IMR-90 (cell line): ENCODE measurements at regions not wholly inside any gene's neighbourhood (a gene's known extent, or its start where the extent isn't known, plus 50 kb on each side); places are given as distances from the start of the nearest gene placed in this dataset.

ENCODE experiments used
- ATAC-seq: fragments of 200-7000 bp; cut with Tn5 transposase; 2 replicates; pipeline ENCODE4 v1.9.1; 2020; ENCODE audit warnings: low read depth, mild to moderate bottlenecking, moderate library complexity
- BruUV-seq: library from RNA; stranded (reverse); fragments of 400-500 nt; replicated peaks from 2 replicates; lab custom pipeline; 2021; lab: Mats Ljungman, UMichigan
- CTCF ChIA-PET: fragments of 300-600 bp; formaldehyde crosslinking; extraction: SDS; loops from one replicate; lab custom pipeline; 2021; ENCODE audit warnings: antibody characterized with exemption; lab: Yijun Ruan, JAX
- POLR2A ChIA-PET: fragments of 300-600 bp; sonication (Branson Sonifier 250); formaldehyde crosslinking; loops from one replicate; lab custom pipeline; 2022; ENCODE audit warnings: antibody characterized with exemption; ENCODE audit not compliant: unreplicated experiment; lab: Charles Lee
- DNase-seq: peaks from one replicate; pipeline ENCODE4 v3.0.0; 2013
- H2AFZ ChIP-seq: replicated peaks from 2 replicates; pipeline ENCODE3; 2013; ENCODE audit warnings: low read length, mild to moderate bottlenecking; ENCODE audit not compliant: poor library complexity
- H2AK5ac ChIP-seq: 2 replicates; pipeline ENCODE4 v1.6.1; 2013; ENCODE audit warnings: low read depth, low read length, inconsistent platforms
- H2AK9ac ChIP-seq: replicated peaks from 2 replicates; pipeline ENCODE3; 2013; ENCODE audit warnings: mild to moderate bottlenecking, low read depth, low read length, moderate library complexity; ENCODE audit not compliant: poor library complexity
- H2BK120ac ChIP-seq: 2 replicates; pipeline ENCODE4 v1.6.1; 2013; ENCODE audit warnings: low read depth, low read length, inconsistent platforms
- H2BK15ac ChIP-seq: 3 replicates; pipeline ENCODE4 v1.6.1; 2013; ENCODE audit warnings: low read depth, low read length, inconsistent platforms
- H2BK20ac ChIP-seq: 2 replicates; pipeline ENCODE4 v1.6.1; 2013; ENCODE audit warnings: low read depth, mild to moderate bottlenecking, inconsistent platforms, low read length, moderate library complexity
- H2BK5ac ChIP-seq: 2 replicates; pipeline ENCODE4 v1.6.1; 2013; ENCODE audit warnings: mild to moderate bottlenecking, low read depth, low read length, inconsistent platforms; ENCODE audit not compliant: poor library complexity, severe bottlenecking
- H3K14ac ChIP-seq: replicated peaks from 2 replicates; pipeline ENCODE4 v1.6.1; 2013; ENCODE audit warnings: low read depth, low read length, inconsistent platforms
- H3K18ac ChIP-seq: 2 replicates; pipeline ENCODE4 v1.6.1; 2013; ENCODE audit warnings: low read depth, low read length, control low read depth
- H3K23ac ChIP-seq: 2 replicates; pipeline ENCODE4 v1.6.1; 2013; ENCODE audit warnings: low read depth, low read length, inconsistent platforms
- H3K27ac ChIP-seq: 2 replicates; pipeline ENCODE4 v1.5.1; 2013; ENCODE audit warnings: mild to moderate bottlenecking, control low read depth, low read length; ENCODE audit not compliant: insufficient read depth
- H3K27me3 ChIP-seq: 2 replicates; pipeline ENCODE4 v1.6.1; 2013; ENCODE audit warnings: low read length; ENCODE audit not compliant: control insufficient read depth, insufficient read depth
- H3K36me3 ChIP-seq: 2 replicates; pipeline ENCODE4 v1.6.1; 2013; ENCODE audit warnings: low read length, mixed read lengths; ENCODE audit not compliant: control insufficient read depth, insufficient read depth
- H3K4ac ChIP-seq: 2 replicates; pipeline ENCODE4 v1.6.1; 2013; ENCODE audit warnings: low read depth, low read length, inconsistent platforms
- H3K4me1 ChIP-seq: 2 replicates; pipeline ENCODE4 v1.6.1; 2013; ENCODE audit warnings: low read length, mixed read lengths; ENCODE audit not compliant: control insufficient read depth, insufficient read depth
- H3K4me2 ChIP-seq: 2 replicates; pipeline ENCODE4 v1.6.1; 2013; ENCODE audit warnings: low read depth, mild to moderate bottlenecking, control low read depth, low read length, moderate library complexity
- H3K4me3 ChIP-seq: 2 replicates; pipeline ENCODE4 v1.5.1; 2013; ENCODE audit warnings: low read depth, mild to moderate bottlenecking, control low read depth, low read length, moderate library complexity; ENCODE audit not compliant: insufficient read depth
- H3K56ac ChIP-seq: 2 replicates; pipeline ENCODE4 v1.6.1; 2013; ENCODE audit warnings: low read length, inconsistent platforms; ENCODE audit not compliant: insufficient read depth; ENCODE audit errors: extremely low read depth
- H3K79me1 ChIP-seq, 2 experiments: 2 replicates each; pipeline ENCODE4 v1.6.1; 2013; ENCODE audit warnings: low read length in 2 of 2, inconsistent platforms in 1 of 2, low read depth in 1 of 2
- H3K9ac ChIP-seq: 2 replicates; pipeline ENCODE4 v1.6.1; 2013; ENCODE audit warnings: low read depth, low read length, control low read depth
- H3K9me1 ChIP-seq: 2 replicates; pipeline ENCODE4 v1.6.1; 2013; ENCODE audit warnings: low read length, inconsistent platforms; ENCODE audit not compliant: insufficient read depth
- H3K9me3 ChIP-seq: 2 replicates; pipeline ENCODE4 v1.6.1; 2013; ENCODE audit warnings: low read length; ENCODE audit not compliant: control insufficient read depth, insufficient read depth
- H4K20me1 ChIP-seq: 2 replicates; pipeline ENCODE4 v1.6.1; 2013; ENCODE audit warnings: low read length, inconsistent platforms; ENCODE audit not compliant: insufficient read depth
- H4K5ac ChIP-seq: 2 replicates; pipeline ENCODE4 v1.6.1; 2013; ENCODE audit warnings: mild to moderate bottlenecking, low read depth, low read length, control low read depth
- H4K8ac ChIP-seq, 2 experiments: 2 replicates each; pipeline ENCODE4 v1.6.1; 2013; ENCODE audit warnings: low read depth in 2 of 2, low read length in 2 of 2, control low read depth in 1 of 2, inconsistent platforms in 1 of 2
- H4K91ac ChIP-seq: 2 replicates; pipeline ENCODE4 v1.6.1; 2013; ENCODE audit warnings: low read depth, low read length, inconsistent platforms; ENCODE audit not compliant: insufficient read depth
- BHLHE40 ChIP-seq: fragments of 150-350 bp; IDR thresholded peaks from 2 replicates; pipeline ENCODE4 v1.6.1; 2016; ENCODE audit warnings: mild to moderate bottlenecking, low read depth, low read length
- ELK1 ChIP-seq: fragments of 150-350 bp; IDR thresholded peaks from 2 replicates; pipeline ENCODE4 v1.6.1; 2016; ENCODE audit warnings: low read depth, mild to moderate bottlenecking, low read length, moderate library complexity, borderline replicate concordance
- MAFK ChIP-seq: IDR thresholded peaks from 2 replicates; pipeline ENCODE4 v1.6.1; 2012; ENCODE audit warnings: low read depth, low read length, improper control_type of control experiment
- MXI1 ChIP-seq: IDR thresholded peaks from 2 replicates; pipeline ENCODE4 v1.6.1; 2012; ENCODE audit warnings: low read depth, mild to moderate bottlenecking, low read length, moderate library complexity, borderline replicate concordance
- NFE2L2 ChIP-seq: fragments of 150-350 bp; IDR thresholded peaks from 2 replicates; pipeline ENCODE4 v1.6.1; 2016; ENCODE audit warnings: low read depth, mild to moderate bottlenecking, low read length
- RCOR1 ChIP-seq: IDR thresholded peaks from 2 replicates; pipeline ENCODE4 v1.6.1; 2012; ENCODE audit warnings: mild to moderate bottlenecking, low read length, improper control_type of control experiment; ENCODE audit not compliant: insufficient replicate concordance
- WGBS, 2 experiments: methylation state at CpG; one replicate each; pipeline versions ENCODE4 v1.1.5 to v1.1.7; 2013; ENCODE audit warnings: missing lambda C conversion rate in 2 of 2; ENCODE audit not compliant: insufficient read length in 1 of 2; ENCODE audit errors: extremely low coverage in 2 of 2; 5-methylcytosine and 5-hydroxymethylcytosine counted together
- dilution Hi-C: fragments of 300-500 bp; cut with HindIII; formaldehyde crosslinking; loops from one replicate; pipeline ENCODE4 v1.14.3; 2018; ENCODE audit warnings: low sequenced_read_pairs; ENCODE audit not compliant: unreplicated experiment
- in situ Hi-C: fragments of 300-500 bp; cut with MboI; formaldehyde crosslinking; loops from 3 replicates; pipeline ENCODE4 v1.14.3; 2019; ENCODE audit warnings: low sequenced_read_pairs, inconsistent platforms, mixed read lengths
- intact Hi-C: fragments of 100-400 bp; cut with micrococcal nuclease; formaldehyde crosslinking; loops from 2 replicates; pipeline ENCODE4 v1.10.0; 2022

GRCh38 chr10:55989188-55989587 is 371.9 kb downstream of the ZWINT start:
- Histone ChIP-seq H3K36me3 (no peaks in the 10 kb centered on the region), H3K18ac (no peak overlapping the region), H4K20me1 (no peaks in the 10 kb centered on the region), H3K4me1 (no peaks in the 10 kb centered on the region), H2AK5ac (no peak overlapping the region), H2BK120ac (no peak overlapping the region), H3K27ac (no peak overlapping the region), H2BK15ac (no peak overlapping the region), H3K9ac (no peak overlapping the region), H3K27me3 (no peaks in the 10 kb centered on the region), H2AFZ (no peak overlapping the region), H3K4me2 (no peak overlapping the region), H4K91ac (no peak overlapping the region), H2BK5ac (no peak overlapping the region), H3K9me3 (no peaks in the 10 kb centered on the region), H3K14ac (no peak overlapping the region), H2BK20ac (no peak overlapping the region), H3K56ac (no peak overlapping the region), H4K8ac (no peak overlapping the region), H4K5ac (no peak overlapping the region), H3K9me1 (no peaks in the 10 kb centered on the region), H3K79me1 (no peaks in the 10 kb centered on the region), H2AK9ac (no peak overlapping the region), H3K4me3 (no peak overlapping the region), H3K23ac (no peak overlapping the region), H3K4ac (no peak overlapping the region)
- dilution Hi-C loops (no loop called here), in situ Hi-C loops (no loop called here), intact Hi-C loops (no loop called here)
- CTCF ChIA-PET: no interaction called here
- DNase-seq (no peak), ATAC-seq (no peak)
- no CpG with 5 or more reads among the region's 3 CpGs for WGBS, 2 experiments
- TF ChIP-seq BHLHE40 (no peak), MAFK (no peak), RCOR1 (no peak), MXI1 (no peak), ELK1 (no peak), NFE2L2 (no peak)
- POLR2A ChIA-PET: no interaction called here
- no TSS peak for BruUV-seq
